Lung (tissue), 11 donors: ENCODE measurements at regions not wholly inside any gene's neighbourhood (a gene's known extent, or its start where the extent isn't known, plus 50 kb on each side); places are given as distances from the start of the nearest gene placed in this dataset.
A peak's percentile ranks its signal among the peaks of the same experiment; 100 is the strongest.

Source experiments
- ATAC-seq: fragments of 200-7000 bp; cut with Tn5 transposase; one replicate; pipeline ENCODE4 v1.9.1; 2020; ENCODE audit warnings: moderate number of reproducible peaks; ENCODE audit not compliant: insufficient read depth, low FRiP score
- DNase-seq, 3 donors: peaks; one replicate each; pipeline ENCODE4 v3.0.0-alpha.2; 2013 to 2017
- H3K27ac ChIP-seq, 2 donors: one replicate each; pipeline ENCODE4 v1.5.1; 2013; ENCODE audit warnings: mild to moderate bottlenecking in 2 of 2, moderate library complexity in 2 of 2, control low read depth in 1 of 2, inconsistent platforms in 1 of 2, low read depth in 1 of 2, low read length in 1 of 2
- H3K27me3 ChIP-seq, 3 donors: one replicate each; pipeline ENCODE4 v1.5.1; 2013; ENCODE audit warnings: low read length in 2 of 3; ENCODE audit not compliant: control insufficient read depth in 3 of 3, insufficient read depth in 3 of 3
- H3K36me3 ChIP-seq, 4 donors: one replicate each; pipeline ENCODE4 v1.5.1; 2013; ENCODE audit warnings: low read length in 4 of 4, mild to moderate bottlenecking in 1 of 4, moderate library complexity in 1 of 4; ENCODE audit not compliant: control insufficient read depth in 4 of 4, insufficient read depth in 4 of 4
- H3K4me1 ChIP-seq, 5 donors: one replicate each; pipeline ENCODE4 v1.5.1; 2013; ENCODE audit warnings: low read length in 5 of 5, mild to moderate bottlenecking in 2 of 5, moderate library complexity in 1 of 5; ENCODE audit not compliant: control insufficient read depth in 5 of 5, insufficient read depth in 5 of 5
- H3K4me3 ChIP-seq: one replicate; pipeline ENCODE4 v1.5.1; 2013; ENCODE audit warnings: mild to moderate bottlenecking, control low read depth, moderate library complexity
- H3K9ac ChIP-seq, 2 donors: one replicate each; pipeline ENCODE4 v1.5.1; 2013; ENCODE audit warnings: low read length in 2 of 2, control low read depth in 1 of 2; ENCODE audit not compliant: insufficient read depth in 1 of 2
- H3K9me3 ChIP-seq, 4 donors: one replicate each; pipeline ENCODE4 v1.5.1; 2013; ENCODE audit warnings: low read length in 3 of 4, mild to moderate bottlenecking in 1 of 4, moderate library complexity in 1 of 4; ENCODE audit not compliant: control insufficient read depth in 4 of 4, insufficient read depth in 3 of 4
- CTCF ChIP-seq: IDR thresholded peaks from 2 replicates; pipeline ENCODE4 v1.5.1; 2012; ENCODE audit warnings: mild to moderate bottlenecking; ENCODE audit errors: control extremely low read depth, extremely low read depth
- WGBS, 2 donors: extraction: QIAGEN DNeasy Blood & Tissue Kit; methylation state at CpG; one replicate each; pipeline ENCODE4 v1.1.7; 2013; 5-methylcytosine and 5-hydroxymethylcytosine counted together
- donor health status: control.
- donor health status: control.
- donor health status: Bipolar disorder and iron deficiency.
- donor health status: healthy.
- donor health status: DM: yes; HTN: yes; CAD: no.

- no peak overlapping the region for H3K27ac ChIP-seq
- DNase-seq (no peak), ATAC-seq (no peak)
- no peak overlapping the region for H3K4me3 ChIP-seq
- H3K9me3 ChIP-seq: no peaks in the 10 kb centered on the region
- WGBS, 2 donors: 70 to 89% methylated on average over 1 of the region's 1 CpG
- no peaks in the 10 kb centered on the region for H3K4me1 ChIP-seq
- TF ChIP-seq CTCF: no peak
- H3K27me3 ChIP-seq: no peaks in the 10 kb centered on the region
- no peaks in the 10 kb centered on the region for H3K36me3 ChIP-seq
- H3K9ac ChIP-seq: no peak overlapping the region
Measured at GRCh38 chr21:24852610-24853195, 754.6 kb downstream of the MRPL39 start.

GRCh38 chr21:24850121-24850520, 757.2 kb downstream of the MRPL39 start:
- H3K36me3 ChIP-seq: no peaks in the 10 kb centered on the region
- ATAC-seq: no peak
- 81 to 83% methylated on average over 1 of the region's 1 CpG for WGBS, 2 donors

GRCh38 chr21:24844671-24845070, 762.6 kb downstream of the MRPL39 start:
- Histone ChIP-seq H3K27ac (no peak overlapping the region), H3K27me3 (no peaks in the 10 kb centered on the region), H3K4me1 (no peaks in the 10 kb centered on the region), H3K36me3 (no peaks in the 10 kb centered on the region), H3K4me3 (no peak overlapping the region), H3K9ac (no peak overlapping the region), H3K9me3 (no peaks in the 10 kb centered on the region)
- no peak for ATAC-seq
- WGBS, 2 donors: 42 to 68% methylated on average over 5 of the region's 5 CpGs
- peak; percentile 17 to 67 (median 34) for DNase-seq
- no peak for TF ChIP-seq CTCF

More at GRCh38 chr21:24850121-24850520, 757.2 kb downstream of the MRPL39 start:
- no peak for TF ChIP-seq CTCF
- Histone ChIP-seq H3K9me3 (no peaks in the 10 kb centered on the region), H3K27me3 (no peaks in the 10 kb centered on the region), H3K9ac (no peak overlapping the region), H3K4me3 (no peak overlapping the region), H3K4me1 (no peaks in the 10 kb centered on the region), H3K27ac (no peak overlapping the region)
- DNase-seq: no peak

GRCh38 chr21:24840287-24840686, 767.0 kb downstream of the MRPL39 start:
- TF ChIP-seq CTCF: no peak
- Histone ChIP-seq H3K4me1 (no peaks in the 10 kb centered on the region), H3K9ac (no peak overlapping the region), H3K4me3 (no peak overlapping the region), H3K9me3 (no peaks in the 10 kb centered on the region), H3K27me3 (no peaks in the 10 kb centered on the region), H3K27ac (no peak overlapping the region), H3K36me3 (no peaks in the 10 kb centered on the region)
- WGBS, 2 donors: 89 to 93% methylated on average over 29 to 30 of the region's 30 CpGs
- ATAC-seq (no peak), DNase-seq (no peak)
